Neural cell (in vitro differentiated cells): ENCODE measurements at regions not wholly inside any gene's neighbourhood (a gene's known extent, or its start where the extent isn't known, plus 50 kb on each side); places are given as distances from the start of the nearest gene placed in this dataset.

Source experiments
- H2AFZ ChIP-seq: fragments of 200-600, 300-800 bp; sonication (generic), shearing (Covaris generic); 2 replicates; pipeline ENCODE4 v1.6.0; 2014; ENCODE audit warnings: low read depth, mild to moderate bottlenecking, antibody characterized with exemption, low read length, moderate library complexity
- H3F3A ChIP-seq: fragments of 200-600 bp; shearing (Covaris generic); 2 replicates; pipeline ENCODE4 v1.6.1; 2016; ENCODE audit warnings: mild to moderate bottlenecking, moderate library complexity, mixed read lengths, antibody characterized with exemption, low read length; ENCODE audit not compliant: insufficient read depth, poor library complexity, severe bottlenecking
- H3K27ac ChIP-seq: fragments of 200-600, 300-800 bp; sonication (generic), shearing (Covaris generic); 2 replicates; pipeline ENCODE4 v1.5.1; 2014; ENCODE audit warnings: mild to moderate bottlenecking, low read length, moderate library complexity
- H3K27me3 ChIP-seq: fragments of 300-800, 200-600 bp; sonication (generic), shearing (Covaris generic); 2 replicates; pipeline ENCODE4 v1.6.0; 2014; ENCODE audit warnings: mild to moderate bottlenecking, low read depth, low read length, moderate library complexity; ENCODE audit not compliant: insufficient read depth
- H3K36me3 ChIP-seq: fragments of 300-800, 200-600 bp; sonication (generic), shearing (Covaris generic); 2 replicates; pipeline ENCODE4 v1.5.1; 2014; ENCODE audit warnings: mild to moderate bottlenecking, antibody characterized with exemption, low read length, moderate library complexity; ENCODE audit not compliant: insufficient read depth
- H3K4me2 ChIP-seq: fragments of 300-800, 200-600 bp; sonication (generic), shearing (Covaris generic); 2 replicates; pipeline ENCODE4 v1.6.0; 2014; ENCODE audit warnings: mild to moderate bottlenecking, low read length
- H3K4me3 ChIP-seq: fragments of 300-800, 200-600 bp; sonication (generic), shearing (Covaris generic); 2 replicates; pipeline ENCODE4 v1.5.1; 2014; ENCODE audit warnings: mild to moderate bottlenecking, low read length, moderate library complexity
- H3K79me2 ChIP-seq: fragments of 200-600 bp; shearing (Covaris generic); replicated peaks from 2 replicates; pipeline ENCODE4 v1.6.0; 2014; ENCODE audit warnings: mild to moderate bottlenecking, low read length, moderate library complexity; ENCODE audit not compliant: insufficient read depth
- H3K9ac ChIP-seq: fragments of 300-800, 200-600 bp; sonication (generic), shearing (Covaris generic); 2 replicates; pipeline ENCODE4 v1.6.1; 2016; ENCODE audit warnings: mild to moderate bottlenecking, low read length, mixed read lengths
- H3K9me2 ChIP-seq: fragments of 200-600 bp; shearing (Covaris generic); 2 replicates; pipeline ENCODE4 v1.6.1; 2016; ENCODE audit warnings: mild to moderate bottlenecking, low read length, mixed read lengths; ENCODE audit not compliant: insufficient read depth
- H3K9me3 ChIP-seq: fragments of 200-600, 300-800 bp; sonication (generic), shearing (Covaris generic); 2 replicates; pipeline ENCODE4 v1.6.1; 2016; ENCODE audit warnings: mild to moderate bottlenecking, mixed run types, low read length, moderate library complexity, mixed read lengths
- H4K20me1 ChIP-seq: fragments of 200-600 bp; shearing (Covaris generic); 2 replicates; pipeline ENCODE4 v1.6.1; 2016; ENCODE audit warnings: mild to moderate bottlenecking, mixed run types; ENCODE audit not compliant: insufficient read depth
- CTCF ChIP-seq: fragments of 450-650 bp; IDR thresholded peaks from 2 replicates; pipeline ENCODE4 v1.5.1; 2014; ENCODE audit warnings: antibody characterized with exemption, mild to moderate bottlenecking, moderate library complexity; ENCODE audit not compliant: poor library complexity, severe bottlenecking
- EP300 ChIP-seq: fragments of 450-650 bp; conservative IDR thresholded peaks from 2 replicates; pipeline ENCODE4 v1.6.1; 2014; ENCODE audit warnings: antibody characterized with exemption, mild to moderate bottlenecking, moderate library complexity; ENCODE audit not compliant: poor library complexity, severe bottlenecking
- EZH2 ChIP-seq: fragments of 200-600, 300-800 bp; shearing (Covaris generic), sonication (generic); IDR thresholded peaks from 2 replicates; pipeline ENCODE4 v1.6.1; 2014; ENCODE audit warnings: antibody characterized with exemption, low read length, borderline replicate concordance, mild to moderate bottlenecking; ENCODE audit not compliant: insufficient read depth, poor library complexity, severe bottlenecking
- MXI1 ChIP-seq: fragments of 450-650 bp; conservative IDR thresholded peaks from 2 replicates; pipeline ENCODE4 v1.6.1; 2014; ENCODE audit warnings: antibody characterized with exemption, mild to moderate bottlenecking; ENCODE audit not compliant: poor library complexity, severe bottlenecking
- POLR2AphosphoS5 ChIP-seq: IDR thresholded peaks from 2 replicates; pipeline ENCODE4 v1.6.1; 2012
- RAD21 ChIP-seq: fragments of 450-650 bp; conservative IDR thresholded peaks from 2 replicates; pipeline ENCODE4 v1.6.1; 2014; ENCODE audit warnings: antibody characterized with exemption, mild to moderate bottlenecking, moderate library complexity
- SMC3 ChIP-seq: fragments of 450-650 bp; conservative IDR thresholded peaks from 2 replicates; pipeline ENCODE4 v1.6.1; 2014; ENCODE audit warnings: antibody characterized with exemption, mild to moderate bottlenecking, moderate library complexity; ENCODE audit not compliant: poor library complexity
- TAF1 ChIP-seq: IDR thresholded peaks from 2 replicates; pipeline ENCODE4 v1.6.1; 2012; ENCODE audit warnings: low read depth
- TF ChIP-seq, protein P1 (sequence below): IDR thresholded peaks from 2 replicates; pipeline ENCODE4 v1.6.1; 2012; ENCODE audit warnings: borderline replicate concordance

DNA sequence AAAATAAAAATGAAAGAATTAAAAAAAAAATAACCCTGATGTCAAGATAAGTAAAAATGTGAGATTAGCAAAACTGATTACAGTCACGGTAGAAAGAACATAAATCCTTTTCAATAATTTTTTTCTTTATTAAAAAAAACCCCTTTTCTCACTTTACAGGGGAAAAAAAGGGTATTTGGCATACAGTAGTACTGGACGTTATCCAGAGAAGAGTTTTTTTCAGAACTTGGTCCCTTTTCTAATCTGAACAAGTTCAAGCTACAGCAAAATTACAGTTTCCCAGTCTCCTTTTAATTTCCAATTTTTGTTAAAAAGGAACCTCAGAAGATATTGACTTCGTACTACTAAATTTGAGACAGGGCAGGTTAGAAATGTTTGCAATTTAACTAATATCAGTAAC, 134.7 kb upstream of the DCN start:
- no peak overlapping the region for H2AFZ ChIP-seq
- H3K4me3 ChIP-seq: no peak overlapping the region
- no peaks in the 10 kb centered on the region for H3K9me3 ChIP-seq
- no peak overlapping the region for H3K9ac ChIP-seq
- no peaks in the 10 kb centered on the region for H3F3A ChIP-seq
- H3K79me2 ChIP-seq: no peaks in the 10 kb centered on the region
- no peaks in the 10 kb centered on the region for H4K20me1 ChIP-seq
- H3K9me2 ChIP-seq: no peaks in the 10 kb centered on the region
- no peak for TF ChIP-seq SMC3
- no peak overlapping the region for H3K4me2 ChIP-seq
- H3K27ac ChIP-seq: no peak overlapping the region
- H3K27me3 ChIP-seq: no peaks in the 10 kb centered on the region
- H3K36me3 ChIP-seq: no peaks in the 10 kb centered on the region

GRCh38 chr12:91316907-91317269, 134.3 kb upstream of the DCN start:
- H3K9ac ChIP-seq: no peak overlapping the region
- H3K4me2 ChIP-seq: no peak overlapping the region
- TF ChIP-seq CTCF: no peak
- no peak for TF ChIP-seq SMC3
- no peak for TF ChIP-seq POLR2AphosphoS5

DNA sequence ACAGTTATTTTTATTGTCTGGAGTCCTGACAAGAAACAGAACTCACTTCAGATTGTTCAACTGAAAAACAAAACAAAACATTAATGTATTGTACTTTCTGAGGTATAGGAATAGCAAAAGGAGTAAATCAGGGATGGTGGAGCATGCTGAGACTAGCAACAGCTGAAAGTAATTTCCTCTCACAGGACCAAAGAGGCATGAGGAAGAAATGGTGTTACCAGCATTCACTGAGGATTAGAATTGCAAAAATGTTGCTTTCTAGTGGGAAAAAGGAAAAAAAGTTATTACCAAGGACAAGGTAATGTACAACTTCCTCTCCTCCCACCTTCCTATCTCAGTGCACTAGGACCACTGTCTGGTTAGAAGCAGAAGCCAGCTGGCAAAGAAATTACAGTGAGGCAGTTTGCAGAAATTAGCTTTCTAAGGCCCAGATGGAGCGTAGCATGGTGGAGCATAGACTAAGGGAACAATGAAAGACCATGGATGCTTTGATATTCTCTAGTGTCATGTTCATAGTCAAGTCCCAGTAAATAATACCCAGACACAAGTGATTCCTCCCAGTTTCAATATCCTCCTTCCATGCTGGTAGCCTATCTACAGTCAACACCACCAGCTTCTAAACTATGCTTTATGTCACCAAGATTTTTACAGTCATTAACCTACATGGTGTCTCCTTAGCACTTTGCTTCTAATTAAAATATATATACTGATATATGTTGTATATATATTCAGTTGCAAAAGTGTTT, 133.7 kb upstream of the DCN start:
- Histone ChIP-seq H3K9me2 (no peaks in the 10 kb centered on the region), H3K27ac (no peak overlapping the region), H3K4me3 (no peak overlapping the region), H3K79me2 (no peaks in the 10 kb centered on the region), H3K9ac (no peak overlapping the region), H3K4me2 (no peak overlapping the region), H3K36me3 (no peaks in the 10 kb centered on the region), H4K20me1 (no peaks in the 10 kb centered on the region), H3K9me3 (no peaks in the 10 kb centered on the region), H3F3A (no peaks in the 10 kb centered on the region), H2AFZ (no peak overlapping the region), H3K27me3 (no peaks in the 10 kb centered on the region)
- TF ChIP-seq CTCF (no peak), EZH2 (no peak), POLR2AphosphoS5 (no peak), TAF1 (no peak), MXI1 (no peak), SMC3 (no peak), EP300 (no peak), RAD21 (no peak)
- TF ChIP-seq, protein P1, sequence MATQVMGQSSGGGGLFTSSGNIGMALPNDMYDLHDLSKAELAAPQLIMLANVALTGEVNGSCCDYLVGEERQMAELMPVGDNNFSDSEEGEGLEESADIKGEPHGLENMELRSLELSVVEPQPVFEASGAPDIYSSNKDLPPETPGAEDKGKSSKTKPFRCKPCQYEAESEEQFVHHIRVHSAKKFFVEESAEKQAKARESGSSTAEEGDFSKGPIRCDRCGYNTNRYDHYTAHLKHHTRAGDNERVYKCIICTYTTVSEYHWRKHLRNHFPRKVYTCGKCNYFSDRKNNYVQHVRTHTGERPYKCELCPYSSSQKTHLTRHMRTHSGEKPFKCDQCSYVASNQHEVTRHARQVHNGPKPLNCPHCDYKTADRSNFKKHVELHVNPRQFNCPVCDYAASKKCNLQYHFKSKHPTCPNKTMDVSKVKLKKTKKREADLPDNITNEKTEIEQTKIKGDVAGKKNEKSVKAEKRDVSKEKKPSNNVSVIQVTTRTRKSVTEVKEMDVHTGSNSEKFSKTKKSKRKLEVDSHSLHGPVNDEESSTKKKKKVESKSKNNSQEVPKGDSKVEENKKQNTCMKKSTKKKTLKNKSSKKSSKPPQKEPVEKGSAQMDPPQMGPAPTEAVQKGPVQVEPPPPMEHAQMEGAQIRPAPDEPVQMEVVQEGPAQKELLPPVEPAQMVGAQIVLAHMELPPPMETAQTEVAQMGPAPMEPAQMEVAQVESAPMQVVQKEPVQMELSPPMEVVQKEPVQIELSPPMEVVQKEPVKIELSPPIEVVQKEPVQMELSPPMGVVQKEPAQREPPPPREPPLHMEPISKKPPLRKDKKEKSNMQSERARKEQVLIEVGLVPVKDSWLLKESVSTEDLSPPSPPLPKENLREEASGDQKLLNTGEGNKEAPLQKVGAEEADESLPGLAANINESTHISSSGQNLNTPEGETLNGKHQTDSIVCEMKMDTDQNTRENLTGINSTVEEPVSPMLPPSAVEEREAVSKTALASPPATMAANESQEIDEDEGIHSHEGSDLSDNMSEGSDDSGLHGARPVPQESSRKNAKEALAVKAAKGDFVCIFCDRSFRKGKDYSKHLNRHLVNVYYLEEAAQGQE: no peak

More at GRCh38 chr12:91316907-91317269, 134.3 kb upstream of the DCN start:
- no peaks in the 10 kb centered on the region for H3K79me2 ChIP-seq
- H3K27me3 ChIP-seq: no peaks in the 10 kb centered on the region
- no peak overlapping the region for H2AFZ ChIP-seq
- H3K9me2 ChIP-seq: no peaks in the 10 kb centered on the region
- no peak overlapping the region for H3K4me3 ChIP-seq
- no peaks in the 10 kb centered on the region for H3K9me3 ChIP-seq
- no peaks in the 10 kb centered on the region for H3F3A ChIP-seq
- no peaks in the 10 kb centered on the region for H3K36me3 ChIP-seq
- H3K27ac ChIP-seq: no peak overlapping the region
- no peaks in the 10 kb centered on the region for H4K20me1 ChIP-seq
